Astrocyte (in vitro differentiated cells and primary cell): ENCODE measurements at regions not wholly inside any gene's neighbourhood (a gene's known extent, or its start where the extent isn't known, plus 50 kb on each side); places are given as distances from the start of the nearest gene placed in this dataset.

Experiments used
- DNase-seq: peaks from one replicate; pipeline ENCODE4 v3.0.0-alpha.2; 2010; ENCODE audit warnings: low read depth
- FAIRE-seq: peaks from 2 replicates; lab custom pipeline; 2011; peaks lifted over from hg19 to GRCh38; lab: Jason Lieb, UNC
- H2AFZ ChIP-seq: 2 replicates; pipeline ENCODE4 v1.6.0; 2012; ENCODE audit warnings: low read depth, low read length, inconsistent platforms
- H3K27ac ChIP-seq: 2 replicates; pipeline ENCODE4 v1.5.1; 2011; ENCODE audit warnings: low read depth, low read length, inconsistent platforms
- H3K27me3 ChIP-seq: 2 replicates; pipeline ENCODE4 v1.6.0; 2011; ENCODE audit warnings: low read length, inconsistent platforms; ENCODE audit not compliant: insufficient read depth
- H3K36me3 ChIP-seq: 2 replicates; pipeline ENCODE4 v1.5.1; 2011; ENCODE audit warnings: low read length, inconsistent platforms; ENCODE audit not compliant: insufficient read depth
- H3K4me1 ChIP-seq: 2 replicates; pipeline ENCODE4 v1.5.1; 2011; ENCODE audit warnings: low read length, inconsistent platforms; ENCODE audit not compliant: insufficient read depth
- H3K4me2 ChIP-seq: 2 replicates; pipeline ENCODE4 v1.6.0; 2012; ENCODE audit warnings: low read length, inconsistent platforms
- H3K4me3 ChIP-seq: 2 replicates; pipeline ENCODE4 v1.5.1; 2011; ENCODE audit warnings: low read depth, mild to moderate bottlenecking, low read length, inconsistent platforms; ENCODE audit not compliant: insufficient read depth
- H3K79me2 ChIP-seq: 2 replicates; pipeline ENCODE4 v1.6.0; 2012; ENCODE audit warnings: mild to moderate bottlenecking, low read length, inconsistent platforms; ENCODE audit not compliant: insufficient read depth
- H3K9ac ChIP-seq: 2 replicates; pipeline ENCODE4 v1.6.0; 2012; ENCODE audit warnings: mild to moderate bottlenecking, low read length, inconsistent platforms
- H3K9me3 ChIP-seq: 2 replicates; pipeline ENCODE4 v1.5.1; 2012; ENCODE audit warnings: low read depth, mild to moderate bottlenecking, low read length, inconsistent platforms; ENCODE audit not compliant: insufficient read depth
- H4K20me1 ChIP-seq: 2 replicates; pipeline ENCODE4 v1.6.0; 2012; ENCODE audit warnings: low read length, inconsistent platforms; ENCODE audit not compliant: insufficient read depth
- H3K27ac Mint-ChIP-seq: one replicate; pipeline ENCODE4 v1.8.0; 2021; ENCODE audit warnings: mild to moderate bottlenecking, mixed read lengths; ENCODE audit not compliant: unreplicated experiment
- H3K27me3 Mint-ChIP-seq: one replicate; pipeline ENCODE4 v1.8.0; 2021; ENCODE audit warnings: low read depth, mixed read lengths; ENCODE audit not compliant: unreplicated experiment
- H3K36me3 Mint-ChIP-seq: one replicate; pipeline ENCODE4 v1.8.0; 2021; ENCODE audit warnings: low read depth, mixed read lengths; ENCODE audit not compliant: unreplicated experiment
- H3K4me1 Mint-ChIP-seq: one replicate; pipeline ENCODE4 v1.8.0; 2021; ENCODE audit warnings: low read depth, mixed read lengths; ENCODE audit not compliant: unreplicated experiment
- H3K4me3 Mint-ChIP-seq: one replicate; pipeline ENCODE4 v1.8.0; 2021; ENCODE audit warnings: mild to moderate bottlenecking, moderate library complexity, mixed read lengths; ENCODE audit not compliant: unreplicated experiment
- H3K9me3 Mint-ChIP-seq: one replicate; pipeline ENCODE4 v1.8.0; 2021; ENCODE audit warnings: mild to moderate bottlenecking, mixed read lengths; ENCODE audit not compliant: unreplicated experiment
- EZH2 ChIP-seq: IDR thresholded peaks from 2 replicates; pipeline ENCODE4 v1.6.1; 2012; ENCODE audit warnings: mild to moderate bottlenecking, low read length, inconsistent platforms; ENCODE audit not compliant: insufficient read depth
- TF ChIP-seq, protein P1 (sequence below): IDR thresholded peaks from 2 replicates; pipeline ENCODE4 v1.5.1; 2011; ENCODE audit warnings: low read depth, mild to moderate bottlenecking, inconsistent platforms, low read length, moderate library complexity; ENCODE audit not compliant: insufficient read depth

DNA sequence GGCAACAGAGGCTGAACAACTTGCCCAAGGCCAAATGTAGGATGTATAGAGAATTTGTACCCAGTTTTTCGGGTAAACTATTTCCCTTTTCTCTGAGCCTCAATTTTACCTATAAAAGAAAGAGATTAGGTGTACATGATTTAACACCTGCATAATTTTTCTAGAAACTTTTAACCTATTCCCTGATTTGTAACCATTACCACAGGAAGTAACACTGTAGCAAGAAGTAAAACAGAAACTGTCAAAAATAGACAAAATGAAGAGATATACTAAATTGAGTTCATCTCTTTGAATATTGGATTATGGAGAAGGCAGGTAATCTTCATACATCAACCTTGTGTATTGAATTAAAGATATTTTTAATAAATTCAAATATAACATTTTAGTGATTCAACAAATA, 136.2 kb downstream of the ZC3H11B start:
- Mint-ChIP-seq H3K36me3 (no peaks in the 10 kb centered on the region), H3K4me3 (no peak overlapping the region), H3K9me3 (no peaks in the 10 kb centered on the region), H3K27ac (no peak overlapping the region), H3K27me3 (peaks cover 2% of the 10 kb centered on the region), H3K4me1 (peaks cover 12% of the 10 kb centered on the region)
- no peaks in the 10 kb centered on the region for H3K27me3 ChIP-seq
- H3K9me3 ChIP-seq: no peaks in the 10 kb centered on the region
- no peak overlapping the region for H3K9ac ChIP-seq
- TF ChIP-seq EZH2: no peak
- TF ChIP-seq, protein P1, sequence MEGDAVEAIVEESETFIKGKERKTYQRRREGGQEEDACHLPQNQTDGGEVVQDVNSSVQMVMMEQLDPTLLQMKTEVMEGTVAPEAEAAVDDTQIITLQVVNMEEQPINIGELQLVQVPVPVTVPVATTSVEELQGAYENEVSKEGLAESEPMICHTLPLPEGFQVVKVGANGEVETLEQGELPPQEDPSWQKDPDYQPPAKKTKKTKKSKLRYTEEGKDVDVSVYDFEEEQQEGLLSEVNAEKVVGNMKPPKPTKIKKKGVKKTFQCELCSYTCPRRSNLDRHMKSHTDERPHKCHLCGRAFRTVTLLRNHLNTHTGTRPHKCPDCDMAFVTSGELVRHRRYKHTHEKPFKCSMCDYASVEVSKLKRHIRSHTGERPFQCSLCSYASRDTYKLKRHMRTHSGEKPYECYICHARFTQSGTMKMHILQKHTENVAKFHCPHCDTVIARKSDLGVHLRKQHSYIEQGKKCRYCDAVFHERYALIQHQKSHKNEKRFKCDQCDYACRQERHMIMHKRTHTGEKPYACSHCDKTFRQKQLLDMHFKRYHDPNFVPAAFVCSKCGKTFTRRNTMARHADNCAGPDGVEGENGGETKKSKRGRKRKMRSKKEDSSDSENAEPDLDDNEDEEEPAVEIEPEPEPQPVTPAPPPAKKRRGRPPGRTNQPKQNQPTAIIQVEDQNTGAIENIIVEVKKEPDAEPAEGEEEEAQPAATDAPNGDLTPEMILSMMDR: no peak
- no peak for FAIRE-seq
- no peak overlapping the region for H3K27ac ChIP-seq
- no peaks in the 10 kb centered on the region for H3K36me3 ChIP-seq
- no peaks in the 10 kb centered on the region for H4K20me1 ChIP-seq
- no peaks in the 10 kb centered on the region for H3K79me2 ChIP-seq
- no peak overlapping the region for H3K4me3 ChIP-seq
- no peak for DNase-seq
- no peak overlapping the region for H3K4me2 ChIP-seq
- H3K4me1 ChIP-seq: no peaks in the 10 kb centered on the region
- no peak overlapping the region for H2AFZ ChIP-seq

DNA sequence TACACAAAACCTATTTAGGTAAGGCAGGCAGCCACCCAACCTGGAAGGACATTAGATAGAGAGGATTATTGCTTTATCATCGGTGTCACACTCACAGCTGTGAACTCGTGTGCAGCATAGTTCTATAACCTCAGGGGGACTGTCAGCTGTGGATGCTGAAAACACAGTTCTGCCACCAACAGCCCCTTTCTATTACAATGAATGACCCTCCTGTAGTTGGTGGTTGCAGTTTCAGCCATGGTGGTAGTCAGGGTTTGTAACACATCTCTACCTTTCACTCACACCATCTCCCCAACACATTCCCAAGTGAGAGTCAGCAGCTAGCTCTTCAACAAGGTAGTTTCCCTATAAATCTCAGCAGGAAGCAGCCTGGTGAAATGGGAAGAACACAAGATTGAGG, 136.8 kb downstream of the ZC3H11B start:
- Histone ChIP-seq H3K27me3 (no peaks in the 10 kb centered on the region), H3K79me2 (no peaks in the 10 kb centered on the region), H2AFZ (no peak overlapping the region), H3K9ac (no peak overlapping the region), H3K4me2 (no peak overlapping the region), H3K9me3 (no peaks in the 10 kb centered on the region), H3K27ac (no peak overlapping the region), H3K36me3 (no peaks in the 10 kb centered on the region), H3K4me3 (no peak overlapping the region), H3K4me1 (no peaks in the 10 kb centered on the region), H4K20me1 (no peaks in the 10 kb centered on the region)
- H3K4me1 Mint-ChIP-seq: peaks cover 12% of the 10 kb centered on the region
- H3K4me3 Mint-ChIP-seq: no peak overlapping the region
- TF ChIP-seq EZH2: no peak
- TF ChIP-seq, protein P1: no peak
- peaks cover 2% of the 10 kb centered on the region for H3K27me3 Mint-ChIP-seq
- no peak for DNase-seq
- H3K9me3 Mint-ChIP-seq: no peaks in the 10 kb centered on the region
- H3K27ac Mint-ChIP-seq: no peak overlapping the region
- no peaks in the 10 kb centered on the region for H3K36me3 Mint-ChIP-seq
- no peak for FAIRE-seq

DNA sequence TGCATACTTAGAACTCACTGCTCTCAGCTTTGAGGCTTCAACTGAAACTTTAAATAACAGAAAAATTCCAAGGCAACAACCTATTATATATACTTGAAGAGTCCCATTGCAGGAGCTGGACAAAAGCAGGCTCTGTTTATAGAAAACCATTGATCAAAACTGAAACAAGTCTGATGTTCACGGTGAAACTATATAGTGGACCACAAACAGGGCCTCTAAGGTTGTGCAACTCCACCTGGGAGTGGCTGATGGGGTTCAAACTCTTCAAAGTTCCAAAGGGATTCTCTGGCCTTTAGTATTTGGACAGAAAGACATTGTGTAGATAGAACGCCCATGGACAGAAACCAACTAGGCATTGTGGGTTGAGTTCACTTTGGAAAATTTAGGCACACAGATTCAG, 140.3 kb downstream of the ZC3H11B start:
- H3K4me1 Mint-ChIP-seq: no peaks in the 10 kb centered on the region
- H3K27me3 Mint-ChIP-seq: peaks cover 2% of the 10 kb centered on the region
- no peak overlapping the region for H3K9ac ChIP-seq
- H3K9me3 ChIP-seq: no peaks in the 10 kb centered on the region
- H3K36me3 Mint-ChIP-seq: no peaks in the 10 kb centered on the region
- H3K79me2 ChIP-seq: no peaks in the 10 kb centered on the region
- H3K4me2 ChIP-seq: no peak overlapping the region
- no peak overlapping the region for H3K27ac Mint-ChIP-seq
- H3K9me3 Mint-ChIP-seq: no peaks in the 10 kb centered on the region
- no peak overlapping the region for H2AFZ ChIP-seq
- H3K27ac ChIP-seq: no peak overlapping the region
- no peak overlapping the region for H3K4me3 Mint-ChIP-seq
- FAIRE-seq (no peak), DNase-seq (no peak)
- H3K27me3 ChIP-seq: no peaks in the 10 kb centered on the region
- TF ChIP-seq, protein P1: no peak
- TF ChIP-seq EZH2: no peak
- H3K36me3 ChIP-seq: no peaks in the 10 kb centered on the region
- no peaks in the 10 kb centered on the region for H3K4me1 ChIP-seq
- no peak overlapping the region for H3K4me3 ChIP-seq
- H4K20me1 ChIP-seq: no peaks in the 10 kb centered on the region
